Activated naive CD8-positive, alpha-beta T cell treated with anti-CD3 and anti-CD28 coated beads for 36 hours (primary cell): ENCODE measurements at regions not wholly inside any gene's neighbourhood (a gene's known extent, or its start where the extent isn't known, plus 50 kb on each side); places are given as distances from the start of the nearest gene placed in this dataset.

ENCODE experiments used
- DNase-seq: peaks from one replicate; pipeline ENCODE4 v3.0.0; 2021
- H3K27ac Mint-ChIP-seq: one replicate; pipeline ENCODE4 v1.8.0; 2022; ENCODE audit warnings: mild to moderate bottlenecking, moderate library complexity, mixed read lengths
- H3K27me3 Mint-ChIP-seq: one replicate; pipeline ENCODE4 v1.8.0; 2022; ENCODE audit warnings: mild to moderate bottlenecking, mixed read lengths
- H3K36me3 Mint-ChIP-seq: one replicate; pipeline ENCODE4 v1.8.0; 2021; ENCODE audit warnings: mild to moderate bottlenecking, mixed read lengths
- H3K4me1 Mint-ChIP-seq: one replicate; pipeline ENCODE4 v1.8.0; 2021; ENCODE audit warnings: mixed read lengths
- H3K4me3 Mint-ChIP-seq: one replicate; pipeline ENCODE4 v1.8.0; 2022; ENCODE audit warnings: mild to moderate bottlenecking, moderate library complexity, mixed read lengths
- H3K9me3 Mint-ChIP-seq: one replicate; pipeline ENCODE4 v1.8.0; 2022; ENCODE audit warnings: mixed read lengths

DNA sequence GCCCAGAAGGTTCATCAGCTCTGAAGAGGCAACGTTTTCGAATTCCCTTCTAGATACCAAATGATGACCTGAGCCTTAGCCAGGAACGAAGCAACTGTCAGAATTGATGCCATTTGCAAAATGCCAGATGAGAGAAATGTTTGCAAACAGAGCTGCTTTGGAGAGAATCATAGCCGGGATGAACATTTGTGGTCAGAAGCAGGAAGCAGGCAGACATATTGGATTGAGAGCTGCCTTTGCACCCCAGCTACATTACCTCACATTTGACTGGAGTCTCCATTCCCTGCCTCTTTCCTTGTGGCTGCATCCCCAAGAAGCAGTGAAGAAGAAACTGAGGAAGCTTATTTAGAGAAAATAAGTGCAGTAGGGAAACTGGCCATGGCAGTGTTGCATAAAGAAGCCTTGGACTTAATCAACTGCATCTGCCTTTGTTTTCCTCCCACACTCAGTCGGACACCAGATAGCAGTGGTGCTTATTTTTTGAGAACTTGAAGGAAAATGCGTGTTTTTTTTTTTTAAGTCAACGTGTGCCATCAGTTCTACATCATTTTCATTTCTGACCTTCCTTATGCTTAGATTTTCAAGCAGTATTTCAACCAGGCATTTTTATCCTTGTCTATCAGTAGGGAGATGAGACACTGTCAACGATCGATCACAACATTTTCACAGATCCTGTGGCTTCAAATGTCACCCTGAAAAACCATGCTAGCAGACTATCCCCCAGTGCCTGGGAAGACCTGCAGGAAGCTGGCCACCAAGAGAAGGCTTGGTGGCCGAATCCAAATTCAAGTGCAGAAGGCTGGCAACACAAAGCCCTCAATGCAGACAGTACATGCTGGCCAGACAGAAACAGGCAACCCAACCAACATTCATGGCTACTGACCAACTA, 541.2 kb upstream of the JARID2 start:
- no peaks in the 10 kb centered on the region for H3K27me3 Mint-ChIP-seq
- H3K9me3 Mint-ChIP-seq, result peaks cover 5% of the 10 kb centered on the region
- DNase-seq, result no peak
- H3K36me3 Mint-ChIP-seq, result no peaks in the 10 kb centered on the region
- H3K4me3 Mint-ChIP-seq, result no peak overlapping the region
- H3K27ac Mint-ChIP-seq, result no peak overlapping the region
- H3K4me1 Mint-ChIP-seq, result peaks cover 11% of the 10 kb centered on the region

DNA sequence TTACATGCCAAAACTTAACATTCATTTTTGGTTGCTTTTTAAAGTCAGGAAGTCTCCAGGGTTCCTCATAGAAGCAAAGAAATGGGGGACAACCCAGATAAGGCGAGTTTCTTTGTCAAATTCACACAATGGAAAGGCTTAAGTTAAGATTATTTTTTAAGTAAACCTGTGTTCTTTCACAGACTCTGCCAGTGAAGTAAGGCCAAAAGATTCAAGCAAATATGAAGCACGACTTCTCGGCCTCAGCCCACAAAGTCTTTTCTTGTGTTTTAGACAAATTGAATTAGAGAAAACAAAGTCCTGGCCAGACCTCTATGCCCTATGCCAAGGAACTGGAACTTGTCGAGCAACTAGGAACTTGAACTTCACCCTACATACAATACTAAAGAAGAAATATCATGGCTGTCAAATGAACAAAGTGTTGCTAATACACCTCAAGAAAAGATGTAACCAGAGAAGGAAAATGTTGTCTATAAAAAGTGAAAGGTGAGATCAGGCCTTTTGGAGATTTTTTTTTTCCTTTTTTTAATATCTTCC, 540.0 kb upstream of the JARID2 start:
- no peak for DNase-seq
- no peak overlapping the region for H3K4me3 Mint-ChIP-seq
- no peaks in the 10 kb centered on the region for H3K36me3 Mint-ChIP-seq
- peaks cover 11% of the 10 kb centered on the region for H3K4me1 Mint-ChIP-seq
- H3K27me3 Mint-ChIP-seq, result no peaks in the 10 kb centered on the region
- H3K9me3 Mint-ChIP-seq, result peaks cover 3% of the 10 kb centered on the region
- H3K27ac Mint-ChIP-seq, result no peak overlapping the region

DNA sequence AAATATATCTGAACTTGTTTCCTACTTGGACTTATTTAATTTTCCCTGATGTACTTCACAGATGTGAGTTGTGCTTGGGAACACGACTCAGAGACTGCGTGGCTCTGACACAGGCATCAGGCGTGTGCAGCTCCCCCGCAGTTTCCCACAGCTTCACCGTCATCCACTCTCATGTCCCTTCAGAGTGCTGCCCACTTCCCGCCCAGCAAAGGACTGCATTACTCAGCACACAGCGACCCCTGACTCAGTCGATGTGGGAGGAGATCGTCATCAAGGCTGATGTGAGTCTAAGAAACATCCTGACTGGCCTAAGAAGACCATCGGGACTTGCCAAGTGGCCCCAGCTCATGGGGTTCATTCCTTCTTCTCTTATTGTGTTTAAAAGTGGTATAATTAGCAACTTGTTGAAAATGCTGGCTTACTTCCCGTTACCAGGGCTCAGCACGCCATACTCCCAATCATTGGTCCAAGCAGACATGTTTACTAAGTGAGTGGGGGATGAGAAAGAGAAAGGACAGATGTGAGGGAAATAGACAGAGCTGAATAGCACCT, 539.4 kb upstream of the JARID2 start:
- H3K9me3 Mint-ChIP-seq, result peaks cover 3% of the 10 kb centered on the region
- H3K4me1 Mint-ChIP-seq, result peaks cover 15% of the 10 kb centered on the region
- no peak overlapping the region for H3K4me3 Mint-ChIP-seq
- no peaks in the 10 kb centered on the region for H3K27me3 Mint-ChIP-seq
- no peak overlapping the region for H3K27ac Mint-ChIP-seq
- no peaks in the 10 kb centered on the region for H3K36me3 Mint-ChIP-seq
- peak; percentile 38 for DNase-seq

DNA sequence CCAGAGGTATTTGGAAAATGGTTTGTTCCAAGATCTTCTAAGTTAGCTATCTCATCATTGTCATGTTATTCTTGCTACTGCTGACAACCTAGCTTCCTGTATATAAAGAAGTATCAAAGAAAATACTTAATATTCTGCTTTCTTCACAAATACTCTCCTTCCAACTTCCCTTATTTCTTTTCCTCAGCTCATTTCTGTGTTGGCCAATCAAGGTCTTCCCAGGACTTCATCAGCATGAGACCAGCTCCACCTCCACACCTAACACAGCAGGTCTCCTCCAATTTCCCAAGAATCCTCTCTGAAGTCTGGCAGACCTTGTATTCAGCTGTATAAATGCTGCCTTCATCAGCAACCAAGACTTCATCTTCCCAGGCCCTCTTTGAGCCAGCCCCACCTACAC, 538.6 kb upstream of the JARID2 start:
- Mint-ChIP-seq H3K36me3 (no peaks in the 10 kb centered on the region), H3K4me1 (peaks cover 15% of the 10 kb centered on the region), H3K4me3 (no peak overlapping the region), H3K27ac (no peak overlapping the region), H3K9me3 (peaks cover 3% of the 10 kb centered on the region), H3K27me3 (no peaks in the 10 kb centered on the region)
- no peak for DNase-seq

DNA sequence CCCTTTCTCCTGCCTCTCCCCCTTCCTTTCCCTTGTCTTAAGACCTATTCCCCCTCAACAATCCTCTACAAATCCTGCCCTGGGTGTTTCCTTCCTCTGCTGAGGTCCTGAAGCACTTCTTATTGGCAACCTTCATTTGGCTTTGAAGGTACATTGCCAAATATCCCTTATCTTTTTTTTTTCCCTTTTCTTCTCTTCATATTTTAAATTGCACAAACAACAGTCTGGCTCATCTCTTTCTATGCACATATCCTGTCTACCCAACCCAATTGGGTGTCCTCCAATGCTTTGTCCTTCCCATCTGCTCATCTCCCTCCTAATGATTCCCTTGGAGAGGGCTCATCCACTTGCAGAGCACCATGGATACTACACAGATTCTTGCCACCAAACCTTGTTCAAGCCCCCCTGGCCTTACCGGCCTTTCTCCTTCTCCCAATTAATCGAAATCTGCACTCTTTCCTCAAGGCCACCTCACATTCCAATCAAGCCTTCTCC, 537.9 kb upstream of the JARID2 start:
- Mint-ChIP-seq H3K4me3 (no peak overlapping the region), H3K36me3 (no peaks in the 10 kb centered on the region), H3K9me3 (peaks cover 3% of the 10 kb centered on the region), H3K27me3 (no peaks in the 10 kb centered on the region), H3K27ac (no peak overlapping the region), H3K4me1 (peaks cover 15% of the 10 kb centered on the region)
- DNase-seq, result no peak

DNA sequence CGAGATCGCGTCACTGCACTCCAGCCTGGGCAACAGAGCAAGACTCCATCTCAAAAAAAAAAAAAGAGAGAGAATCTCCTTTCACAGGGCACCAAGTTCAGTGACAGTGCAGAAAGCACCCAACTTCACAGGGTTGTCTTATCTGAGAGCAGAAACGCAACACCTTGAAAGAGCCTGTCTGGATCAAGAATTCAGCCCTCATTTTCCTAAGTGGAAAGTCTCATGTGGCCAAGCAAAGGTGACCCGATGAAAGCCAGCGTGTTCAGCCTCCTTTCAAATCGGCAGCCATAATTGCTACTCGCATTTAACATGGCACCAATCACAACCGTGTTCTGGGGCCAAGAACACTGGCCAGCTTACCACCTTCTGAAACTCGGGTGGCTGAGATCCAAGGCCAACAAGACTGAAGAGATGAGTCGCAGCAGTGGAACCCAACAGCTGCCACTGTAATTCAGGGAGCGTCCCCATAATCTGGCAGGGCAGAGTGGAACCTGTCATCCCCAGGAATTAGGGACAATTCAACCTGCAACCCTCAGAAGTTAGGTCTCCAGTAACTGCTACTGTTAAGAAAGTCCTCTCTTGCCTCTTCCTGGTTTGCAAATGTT, 536.7 kb upstream of the JARID2 start:
- Mint-ChIP-seq H3K27ac (no peak overlapping the region), H3K4me1 (peaks cover 15% of the 10 kb centered on the region), H3K36me3 (no peaks in the 10 kb centered on the region), H3K9me3 (peaks cover 3% of the 10 kb centered on the region), H3K4me3 (no peak overlapping the region), H3K27me3 (no peaks in the 10 kb centered on the region)
- no peak for DNase-seq

DNA sequence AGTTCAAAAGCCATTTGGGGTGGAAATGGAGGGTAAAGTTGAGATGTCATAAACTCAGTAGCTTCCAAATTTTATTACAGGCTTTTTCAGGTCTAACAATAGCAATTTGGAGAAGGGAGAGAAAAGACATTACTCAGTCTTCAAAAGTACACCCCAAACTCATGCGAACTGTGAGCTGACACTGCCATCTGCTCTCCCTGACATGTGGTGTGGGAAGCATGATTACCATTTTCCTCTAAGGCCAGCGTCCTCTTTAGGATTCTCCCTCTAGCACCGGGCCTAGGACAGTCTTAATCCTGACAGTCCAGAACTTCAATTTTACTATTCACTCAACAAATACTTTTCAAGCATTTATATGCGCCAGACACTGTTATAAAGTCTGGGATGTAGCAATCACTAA, 536.0 kb upstream of the JARID2 start:
- no peaks in the 10 kb centered on the region for H3K36me3 Mint-ChIP-seq
- no peak overlapping the region for H3K27ac Mint-ChIP-seq
- no peak for DNase-seq
- H3K4me1 Mint-ChIP-seq, result peaks cover 15% of the 10 kb centered on the region
- no peak overlapping the region for H3K4me3 Mint-ChIP-seq
- no peaks in the 10 kb centered on the region for H3K27me3 Mint-ChIP-seq
- peaks cover 3% of the 10 kb centered on the region for H3K9me3 Mint-ChIP-seq

DNA sequence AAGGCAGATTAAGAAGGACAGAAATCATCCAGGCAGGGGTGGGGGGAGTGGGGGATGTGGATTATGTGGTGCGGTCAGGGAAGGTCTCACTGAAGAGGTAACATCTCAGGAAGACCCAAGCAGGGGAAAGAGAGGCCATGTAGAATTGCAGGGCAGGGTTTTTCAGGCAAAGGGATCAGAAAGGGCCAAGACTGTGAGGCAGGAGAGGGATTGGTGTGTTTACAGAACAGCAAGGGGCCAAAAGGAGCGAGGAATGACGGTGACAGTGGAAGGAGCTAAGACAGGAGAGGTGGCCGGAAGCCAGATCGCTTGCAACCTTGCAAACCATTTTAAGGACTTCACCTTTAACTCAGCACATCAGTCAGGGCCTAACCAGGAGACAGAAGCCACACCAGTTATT, 535.4 kb upstream of the JARID2 start:
- no peak overlapping the region for H3K4me3 Mint-ChIP-seq
- no peaks in the 10 kb centered on the region for H3K27me3 Mint-ChIP-seq
- peak overlapping the region; percentile 43 for H3K27ac Mint-ChIP-seq
- H3K9me3 Mint-ChIP-seq, result peaks cover 3% of the 10 kb centered on the region
- peaks cover 15% of the 10 kb centered on the region for H3K4me1 Mint-ChIP-seq
- H3K36me3 Mint-ChIP-seq, result no peaks in the 10 kb centered on the region
- DNase-seq, result no peak

DNA sequence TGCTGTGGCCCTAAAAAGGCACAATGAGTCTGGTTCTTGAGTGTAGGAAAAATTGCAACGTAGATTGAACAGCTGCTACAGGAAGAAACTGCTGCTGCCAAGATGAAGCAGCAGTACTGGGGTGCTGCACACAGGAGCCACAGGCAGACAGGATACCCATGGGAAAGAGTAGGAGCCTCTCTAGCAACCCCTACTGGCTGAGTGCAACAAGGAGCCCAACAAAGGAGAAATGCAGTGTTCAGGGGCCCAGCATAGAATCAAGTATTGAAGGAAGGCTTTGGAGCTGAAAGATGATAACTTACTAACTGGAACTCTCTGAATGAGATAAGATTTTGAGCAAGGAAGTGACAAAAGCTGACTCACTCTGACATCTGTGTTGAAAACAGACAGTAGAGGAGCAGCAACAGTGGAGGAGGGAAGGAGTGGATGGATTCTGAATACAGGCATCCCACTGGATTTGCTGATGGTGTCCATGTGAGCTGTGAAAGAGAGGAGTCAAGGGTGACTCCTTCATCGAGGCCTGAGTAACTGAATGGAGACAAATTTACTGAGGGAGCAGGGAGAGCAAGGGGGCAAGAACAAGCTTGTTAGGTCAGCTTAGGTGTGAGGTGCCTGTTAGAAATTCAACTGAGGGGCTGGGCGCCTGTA, 534.7 kb upstream of the JARID2 start:
- H3K9me3 Mint-ChIP-seq, result peaks cover 3% of the 10 kb centered on the region
- DNase-seq, result peak; percentile 21
- no peaks in the 10 kb centered on the region for H3K27me3 Mint-ChIP-seq
- H3K4me3 Mint-ChIP-seq, result no peak overlapping the region
- peaks cover 12% of the 10 kb centered on the region for H3K4me1 Mint-ChIP-seq
- H3K36me3 Mint-ChIP-seq, result no peaks in the 10 kb centered on the region
- peak overlapping the region; percentile 70 for H3K27ac Mint-ChIP-seq

DNA sequence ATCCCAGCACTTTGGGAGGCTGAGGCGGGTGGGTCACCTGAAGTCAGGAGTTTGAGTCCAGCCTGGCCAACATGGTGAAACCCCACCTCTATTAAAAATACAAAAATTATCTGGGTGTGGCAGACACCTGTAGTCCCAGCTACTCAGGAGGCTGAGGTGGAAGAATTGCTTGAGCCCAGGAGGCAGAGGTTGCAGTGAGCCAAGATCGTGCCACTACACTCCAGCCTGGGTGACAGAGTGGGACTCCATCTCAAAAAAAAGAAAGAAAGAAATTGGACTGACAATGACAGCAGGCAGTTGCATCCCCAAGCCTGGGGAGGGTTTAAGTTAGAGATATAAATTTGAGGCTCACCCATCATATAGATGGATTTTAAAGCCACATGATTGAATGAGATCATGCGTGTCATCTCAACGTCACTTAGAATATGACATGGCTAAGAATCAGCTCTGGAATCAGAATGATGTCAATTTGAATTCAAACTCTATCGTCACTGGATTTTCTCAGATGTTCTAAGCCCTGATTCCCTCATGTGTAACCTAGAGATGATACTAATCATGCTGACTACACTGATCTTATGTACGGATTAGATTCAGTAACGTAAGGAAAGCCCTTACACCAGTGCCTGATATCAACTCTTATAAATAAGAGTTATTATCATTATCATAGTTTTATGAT, 534.0 kb upstream of the JARID2 start:
- Mint-ChIP-seq H3K4me1 (peaks cover 10% of the 10 kb centered on the region), H3K36me3 (no peaks in the 10 kb centered on the region), H3K27me3 (no peaks in the 10 kb centered on the region), H3K4me3 (no peak overlapping the region), H3K9me3 (peaks cover 3% of the 10 kb centered on the region), H3K27ac (no peak overlapping the region)
- no peak for DNase-seq

DNA sequence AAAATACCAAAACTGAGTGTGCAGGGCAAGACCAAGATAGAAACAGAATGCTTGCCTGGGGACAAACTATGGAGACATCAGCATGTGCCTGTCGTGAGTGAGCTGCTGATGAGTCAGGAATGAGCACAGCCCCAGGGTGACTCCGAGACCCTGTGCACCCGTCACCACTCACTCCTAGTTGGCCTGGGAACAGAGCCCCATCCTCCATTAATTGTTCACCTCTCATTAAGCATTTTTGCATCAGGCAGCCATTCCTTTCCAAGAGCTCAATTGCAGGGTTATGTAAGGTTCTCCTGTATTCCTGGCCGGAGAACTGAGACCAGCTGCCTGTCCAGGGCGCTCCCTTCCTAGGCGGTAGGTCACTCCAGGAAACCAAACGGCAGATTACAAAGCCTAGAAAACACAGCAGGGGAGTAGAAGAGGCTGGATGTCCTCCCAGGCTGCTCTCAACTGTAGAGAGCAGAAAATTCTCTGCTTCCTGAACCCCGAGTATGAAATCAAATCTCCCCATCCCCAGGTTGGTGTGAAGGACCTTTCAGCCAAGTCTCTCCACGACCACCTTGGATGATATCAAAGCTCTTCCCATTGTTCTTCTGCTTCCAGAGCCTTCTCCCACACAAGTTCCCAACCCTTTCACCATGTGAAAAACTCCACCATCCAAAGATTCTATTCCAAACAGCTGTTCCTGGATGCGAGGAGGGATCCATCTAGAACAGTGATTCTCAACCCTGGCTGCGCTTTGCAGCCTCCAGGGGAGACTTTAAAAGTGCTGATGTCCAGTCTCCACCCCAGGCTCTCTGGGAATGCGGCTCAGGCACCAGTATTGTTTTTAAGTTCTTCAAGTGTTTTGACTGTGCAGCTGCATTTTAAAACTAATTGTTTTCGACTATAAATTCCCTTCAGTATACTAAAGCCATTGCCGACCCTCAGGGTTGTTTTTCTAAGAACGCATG, 532.6 kb upstream of the JARID2 start:
- H3K36me3 Mint-ChIP-seq, result no peaks in the 10 kb centered on the region
- DNase-seq, result no peak
- H3K27ac Mint-ChIP-seq, result no peak overlapping the region
- H3K9me3 Mint-ChIP-seq, result peaks cover 6% of the 10 kb centered on the region
- H3K4me3 Mint-ChIP-seq, result no peak overlapping the region
- H3K27me3 Mint-ChIP-seq, result no peaks in the 10 kb centered on the region
- H3K4me1 Mint-ChIP-seq, result peaks cover 15% of the 10 kb centered on the region

DNA sequence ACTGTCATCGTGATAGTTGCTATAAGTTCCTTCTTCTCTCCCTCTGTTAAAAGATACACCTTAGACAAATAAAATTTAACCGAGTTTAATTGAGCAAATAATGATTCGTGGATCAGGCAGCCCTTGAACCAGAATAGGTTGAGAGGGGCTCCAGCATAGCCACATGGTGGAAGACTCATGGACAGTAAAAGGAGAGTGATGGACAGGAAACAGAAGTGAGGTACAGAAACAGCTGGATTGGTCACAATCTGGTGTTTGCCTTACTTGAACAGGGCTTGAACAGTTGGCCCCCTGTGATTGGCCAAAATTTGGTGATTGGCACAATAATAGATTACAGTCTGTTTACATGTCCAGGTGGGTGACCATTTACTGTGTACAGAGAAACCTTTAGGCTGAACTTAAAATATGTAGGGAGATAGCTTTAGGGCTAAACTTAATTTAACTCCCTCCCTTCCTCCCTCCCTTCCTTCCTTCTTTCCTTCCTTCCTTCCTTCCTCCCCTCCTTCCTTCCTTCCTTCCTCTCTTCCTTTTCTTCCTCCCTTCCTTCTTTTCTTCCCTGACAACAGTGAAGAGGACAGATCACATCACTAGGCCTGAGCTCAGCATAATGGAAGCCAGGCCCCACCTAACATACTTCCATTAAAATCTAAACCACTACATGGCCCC, 531.8 kb upstream of the JARID2 start:
- H3K27ac Mint-ChIP-seq, result no peak overlapping the region
- H3K4me3 Mint-ChIP-seq, result no peak overlapping the region
- no peak for DNase-seq
- no peaks in the 10 kb centered on the region for H3K27me3 Mint-ChIP-seq
- peaks cover 15% of the 10 kb centered on the region for H3K4me1 Mint-ChIP-seq
- H3K9me3 Mint-ChIP-seq, result peaks cover 6% of the 10 kb centered on the region
- no peaks in the 10 kb centered on the region for H3K36me3 Mint-ChIP-seq

DNA sequence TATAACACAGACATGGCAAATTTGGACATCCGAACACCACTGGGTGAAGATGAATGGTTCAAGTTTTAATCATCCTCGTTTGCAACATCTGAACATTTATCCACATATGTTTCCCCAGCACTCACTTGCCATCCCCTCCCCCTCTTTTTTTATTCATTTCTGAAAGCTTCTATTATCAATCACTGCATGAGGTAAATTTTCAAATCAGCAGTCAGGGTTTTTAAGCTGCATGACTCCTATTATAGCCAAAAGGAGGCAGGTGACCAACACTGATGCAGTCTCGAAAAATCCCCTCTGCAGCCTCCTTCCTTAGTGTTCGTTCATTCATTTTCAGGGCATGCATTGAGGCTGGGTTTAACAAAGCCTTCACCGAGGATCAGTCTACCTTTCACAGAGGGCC, 530.8 kb upstream of the JARID2 start:
- no peak for DNase-seq
- H3K36me3 Mint-ChIP-seq, result no peaks in the 10 kb centered on the region
- no peak overlapping the region for H3K27ac Mint-ChIP-seq
- no peak overlapping the region for H3K4me3 Mint-ChIP-seq
- H3K27me3 Mint-ChIP-seq, result no peaks in the 10 kb centered on the region
- peaks cover 17% of the 10 kb centered on the region for H3K4me1 Mint-ChIP-seq
- peaks cover 6% of the 10 kb centered on the region for H3K9me3 Mint-ChIP-seq
